Retina (tissue), 1 donor: ENCODE measurements at regions not wholly inside any gene's neighbourhood (a gene's known extent, or its start where the extent isn't known, plus 50 kb on each side); places are given as distances from the start of the nearest gene placed in this dataset.
A peak's percentile ranks its signal among the peaks of the same experiment; 100 is the strongest.
"Not testable (repeated sequence)": the region's sequence is repeated elsewhere in the genome, so short reads cannot be mapped to it uniquely, and the experiment has no call there.

ENCODE experiments used
- DNase-seq: peaks from one replicate; pipeline ENCODE4 v3.0.0-alpha.2; 2016

DNA sequence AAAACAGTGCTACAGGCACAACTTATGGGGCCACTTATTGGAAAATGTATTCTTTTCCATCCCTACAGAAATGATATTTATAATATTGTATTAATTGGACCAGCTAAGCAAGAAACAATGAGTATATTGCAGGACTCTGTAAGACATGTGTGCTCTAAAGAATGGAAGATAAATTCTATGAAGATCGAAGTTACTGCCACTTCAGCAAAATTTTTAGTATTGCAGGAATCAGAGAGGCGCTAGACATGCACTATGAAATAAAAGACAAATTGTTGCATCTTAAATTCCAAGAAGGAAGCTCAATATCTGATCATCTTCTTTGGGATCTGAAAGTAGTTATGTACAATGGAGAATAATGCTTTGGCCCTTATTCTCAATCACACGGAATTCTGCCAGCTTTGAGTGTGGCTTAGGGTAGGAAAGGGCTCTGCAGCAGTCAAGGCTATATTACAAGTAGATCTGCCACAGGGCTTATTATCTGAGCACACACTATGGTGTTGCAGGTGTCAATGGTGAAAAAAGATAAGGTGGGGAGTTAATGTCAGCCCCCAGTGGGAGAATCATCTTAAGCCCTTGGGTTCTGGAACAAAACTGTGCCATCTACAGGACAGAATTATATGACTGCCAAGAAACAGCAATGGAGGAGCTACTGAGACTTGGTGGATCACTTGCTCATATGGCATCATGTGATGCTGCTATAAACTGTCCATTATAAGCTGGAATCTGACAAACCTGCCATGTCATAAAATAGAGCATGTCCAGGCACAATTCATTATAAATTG, 334.0 kb upstream of the NDST3 start:
- DNase-seq, result no peak

DNA sequence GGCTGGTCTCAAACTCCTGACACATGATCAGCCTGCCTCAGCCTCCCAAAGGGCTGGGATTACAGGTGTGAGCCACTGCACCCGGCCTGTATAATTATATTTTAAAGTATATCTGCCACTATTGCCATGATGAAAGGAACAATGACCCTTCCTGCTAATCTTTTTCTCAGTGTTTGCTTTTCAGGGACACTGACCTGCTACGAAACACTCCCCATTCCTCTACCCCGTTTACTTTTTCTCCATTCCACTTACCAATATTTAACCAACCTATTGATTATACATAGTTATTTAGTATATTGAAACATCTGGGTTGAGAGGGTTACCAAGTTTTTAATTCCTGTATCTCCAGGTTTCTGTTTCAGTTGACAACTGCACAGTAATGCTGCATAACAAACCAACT, 331.9 kb upstream of the NDST3 start:
- DNase-seq, result no peak

DNA sequence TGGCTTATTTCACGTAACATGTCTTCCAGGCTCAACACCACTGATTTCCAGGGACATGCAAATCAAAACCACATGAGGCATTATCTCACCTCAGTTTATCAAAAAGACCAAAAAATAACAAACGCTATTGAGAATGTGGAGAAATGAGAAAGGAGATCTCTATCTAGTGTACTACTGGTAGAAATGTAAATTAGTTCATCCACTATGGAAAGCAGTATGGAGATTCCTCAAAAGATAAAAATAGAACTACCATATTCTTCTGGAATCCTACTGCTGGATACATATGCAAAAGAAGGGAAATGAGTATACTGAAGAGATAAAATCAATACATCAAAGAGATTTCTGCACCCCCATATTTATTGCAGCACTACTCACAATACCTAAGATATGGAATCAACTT, 329.6 kb upstream of the NDST3 start:
- DNase-seq, result no peak

DNA sequence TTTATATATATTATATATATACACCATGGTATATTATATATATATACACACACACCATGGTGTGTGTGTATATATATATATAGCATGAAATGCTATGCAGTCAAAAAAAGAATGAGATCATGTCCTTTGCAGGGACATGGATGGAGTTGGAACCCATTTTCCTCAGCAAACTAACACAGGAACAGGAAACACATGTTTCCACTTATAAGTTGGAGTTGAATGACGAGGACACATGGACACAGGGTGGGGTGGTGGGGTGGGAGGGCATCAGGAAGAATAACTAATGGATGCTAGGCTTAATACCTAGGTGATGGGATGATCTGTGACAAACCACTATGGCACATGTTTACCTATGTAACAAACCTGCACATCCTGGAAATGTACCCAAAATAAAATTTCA, 293.6 kb upstream of the NDST3 start:
- DNase-seq, result no peak

DNA sequence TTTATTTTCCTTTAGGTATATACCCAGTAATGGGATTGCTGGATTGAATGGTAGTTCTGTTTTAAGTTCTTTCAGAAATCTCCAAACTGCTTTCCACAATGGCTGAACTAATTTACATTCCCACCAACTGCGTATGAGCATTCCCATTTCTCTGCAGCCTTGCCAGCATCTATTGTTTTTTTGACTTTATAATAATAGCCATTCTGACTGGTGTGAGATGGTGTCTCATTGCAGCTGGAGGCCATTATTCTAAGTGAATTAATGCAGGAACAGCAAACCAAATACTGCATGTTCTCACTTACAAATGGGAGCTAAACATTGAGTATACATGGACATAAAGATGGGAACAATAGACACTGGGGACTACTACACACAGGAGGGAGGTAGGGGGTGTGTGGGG, 288.9 kb upstream of the NDST3 start:
- not testable (repeated sequence) for DNase-seq

DNA sequence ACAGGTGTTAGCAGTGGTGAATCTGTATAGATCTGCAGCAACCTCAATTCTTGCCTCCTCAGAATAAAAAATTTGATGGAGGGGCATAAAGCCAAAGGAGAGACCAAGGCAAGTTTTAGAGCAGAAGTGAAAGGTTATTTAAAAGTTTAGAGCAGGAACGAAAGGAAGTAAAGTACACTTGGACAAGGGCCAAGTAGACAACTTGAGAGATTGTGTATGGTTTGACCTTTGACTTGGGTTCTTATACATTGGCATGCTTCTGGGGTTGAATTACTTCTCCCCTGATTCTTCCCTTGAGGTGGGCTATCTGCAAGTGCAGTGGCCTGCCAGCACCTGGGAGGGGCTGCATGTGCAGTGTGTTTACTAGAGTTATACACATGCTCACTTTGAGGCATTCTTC, 278.8 kb upstream of the NDST3 start:
- no peak for DNase-seq

DNA sequence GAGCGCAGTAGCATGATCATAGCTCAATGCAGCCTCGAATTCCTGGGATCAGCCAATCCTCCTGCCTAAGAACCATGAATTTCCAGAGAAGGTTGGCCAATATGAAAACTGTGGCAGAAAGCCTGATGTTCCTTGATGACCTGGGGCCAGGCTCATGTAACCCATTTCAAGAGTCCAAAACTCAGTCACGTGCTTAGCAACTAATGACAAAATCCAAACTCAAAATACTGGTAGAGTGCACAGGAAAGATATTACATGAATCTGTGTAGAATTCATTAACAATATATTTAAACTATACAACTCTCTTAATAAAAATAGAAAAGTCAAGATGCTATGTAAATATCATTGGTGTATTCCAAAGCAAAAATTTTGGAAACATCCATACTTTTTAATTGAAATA, 265.7 kb upstream of the NDST3 start:
- no peak for DNase-seq

DNA sequence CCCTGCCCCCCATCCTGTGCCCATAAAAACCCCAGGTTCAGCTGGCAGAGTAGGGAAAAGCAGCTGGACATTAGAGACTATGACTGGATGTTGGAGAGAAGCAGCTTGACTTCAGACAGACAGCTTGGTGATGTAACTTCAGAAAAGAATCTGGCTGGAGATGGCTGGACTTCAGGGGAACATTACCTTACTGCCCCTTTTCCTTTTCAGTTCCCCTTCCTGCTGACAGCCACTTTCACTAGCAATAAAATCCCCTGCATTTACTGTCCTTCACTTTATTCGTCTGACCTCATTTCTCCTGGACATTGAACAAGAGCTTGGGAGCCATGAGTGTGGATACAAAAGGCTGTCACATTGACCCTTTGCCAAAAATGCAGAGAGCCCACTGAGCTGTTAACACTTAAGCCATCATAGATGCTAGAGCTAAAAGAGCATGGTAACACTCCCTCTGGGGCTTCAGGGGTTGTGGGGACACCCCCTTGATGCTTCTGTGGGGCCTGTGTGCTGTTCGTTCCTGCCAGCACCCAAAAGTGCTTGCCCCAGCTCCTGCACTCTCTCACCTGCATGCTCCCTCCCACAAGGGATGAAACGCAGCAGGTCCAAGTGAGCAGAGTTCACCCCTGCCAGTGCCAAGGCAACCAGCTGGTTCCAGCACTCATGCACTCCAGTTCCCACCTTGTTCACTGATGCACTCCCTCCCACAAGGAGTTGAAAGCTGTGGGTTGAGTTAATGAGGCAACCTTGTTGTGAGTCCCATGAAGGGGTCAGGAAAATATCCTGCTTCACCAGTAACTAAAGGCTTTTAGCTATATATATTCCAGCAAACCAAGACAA, 263.8 kb upstream of the NDST3 start:
- DNase-seq, result no peak

DNA sequence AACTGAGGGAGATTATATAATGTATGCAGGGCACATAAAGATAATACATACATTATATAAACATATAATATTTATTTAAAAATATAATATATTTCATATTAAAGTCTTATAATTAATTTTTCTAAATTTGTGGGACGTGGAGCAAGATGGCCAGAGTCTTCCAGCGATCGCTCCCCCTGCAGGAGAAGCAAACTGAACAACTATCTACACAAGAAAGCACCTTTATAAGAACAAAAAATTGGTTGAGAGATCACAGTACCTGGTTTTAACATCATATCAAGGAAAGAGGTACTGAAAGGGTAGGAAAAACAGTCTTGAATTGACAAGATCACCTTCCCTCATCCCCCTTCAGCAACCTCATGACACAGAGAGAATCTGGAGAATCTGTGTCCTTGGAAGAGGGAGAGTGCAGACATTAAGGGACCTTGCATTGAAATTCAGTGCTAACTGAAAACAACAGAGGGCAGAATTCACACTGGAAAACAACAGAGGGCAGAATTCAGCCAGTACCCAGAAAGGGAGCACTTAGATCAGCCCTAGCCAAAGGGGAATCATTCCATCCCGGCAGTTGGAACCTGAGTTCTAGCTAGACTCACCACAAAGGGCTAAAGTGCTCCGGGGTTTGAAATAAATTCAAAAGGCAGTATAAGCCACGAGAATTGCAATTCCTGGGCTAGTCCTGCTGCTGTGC, 262.5 kb upstream of the NDST3 start:
- no peak for DNase-seq

DNA sequence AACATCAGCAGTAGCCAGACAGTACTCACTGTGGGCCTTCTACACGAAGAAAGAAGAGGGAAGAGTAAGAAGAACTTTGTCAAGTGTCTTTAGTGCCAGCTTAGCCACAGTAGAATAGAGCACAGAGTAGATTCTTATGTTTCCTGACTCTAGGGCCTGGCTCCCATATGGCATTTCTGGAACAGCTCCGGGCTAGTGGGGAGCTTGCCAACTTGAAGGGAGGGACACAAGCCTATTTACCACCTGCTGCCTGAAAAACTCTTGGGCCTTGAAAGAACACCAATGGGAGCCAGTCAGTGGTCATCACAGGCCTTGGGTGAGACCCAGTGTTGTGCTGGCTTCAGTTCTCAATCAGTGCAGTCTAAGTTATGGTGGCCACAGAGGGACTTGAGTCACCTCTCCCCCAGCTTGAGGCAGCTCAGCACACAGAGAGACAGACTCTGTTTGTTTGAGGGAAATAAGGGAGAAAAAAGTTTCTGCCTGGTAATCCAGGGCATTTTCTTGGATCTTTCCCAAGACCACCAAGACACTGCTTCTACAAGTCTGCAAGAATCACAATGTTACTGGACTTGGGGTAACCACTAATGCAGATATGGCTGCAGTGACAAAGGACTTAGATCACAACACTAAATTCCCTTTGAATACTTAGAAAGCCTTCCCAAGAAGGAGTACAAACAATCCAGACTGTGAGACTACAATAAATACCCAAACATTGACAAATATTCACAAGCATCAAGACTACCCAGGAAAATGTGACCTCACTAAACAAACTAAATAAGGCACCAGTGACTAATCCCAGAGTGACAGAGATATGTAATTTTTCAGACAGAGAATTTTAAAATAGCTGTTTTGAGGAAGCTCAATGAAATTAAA, 261.0 kb upstream of the NDST3 start:
- DNase-seq, result no peak

DNA sequence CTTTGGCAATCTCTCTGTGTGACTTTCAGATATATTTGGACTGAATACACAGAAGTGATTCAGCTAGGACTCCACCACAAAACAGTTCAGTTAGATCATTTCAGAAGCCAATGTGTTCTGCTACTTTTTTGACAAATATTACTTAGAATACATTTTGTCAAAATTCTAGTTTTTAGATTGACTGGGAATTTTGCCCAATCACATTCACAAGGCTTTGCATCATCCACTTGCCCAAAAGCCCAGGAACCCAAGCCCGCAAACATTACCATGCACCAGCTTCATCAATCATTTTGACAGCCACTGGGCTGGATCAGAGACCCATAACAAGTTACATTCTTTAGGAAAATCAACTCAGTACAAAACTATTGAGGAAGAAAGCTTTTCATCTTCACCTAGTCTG, 256.6 kb upstream of the NDST3 start:
- no peak for DNase-seq

DNA sequence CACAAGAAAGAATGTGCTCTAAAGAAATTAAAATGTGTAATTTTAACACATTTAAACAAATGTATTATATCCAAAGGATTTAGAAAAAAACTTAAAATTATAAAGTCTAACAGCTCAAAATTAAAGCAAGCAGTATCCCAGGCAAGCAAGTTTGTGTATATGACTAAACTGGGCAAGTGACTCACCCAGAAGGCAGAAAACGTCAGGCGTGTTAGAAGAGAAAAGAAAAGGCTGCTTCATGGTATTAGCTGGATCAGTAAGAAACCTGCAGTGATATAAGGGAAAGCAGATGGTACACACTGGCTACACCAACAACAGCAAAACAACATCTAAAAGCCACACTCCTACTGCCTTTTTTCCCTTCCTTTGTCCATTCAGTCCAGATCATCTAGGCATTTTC, 250.6 kb upstream of the NDST3 start:
- peak; percentile 28 for DNase-seq

DNA sequence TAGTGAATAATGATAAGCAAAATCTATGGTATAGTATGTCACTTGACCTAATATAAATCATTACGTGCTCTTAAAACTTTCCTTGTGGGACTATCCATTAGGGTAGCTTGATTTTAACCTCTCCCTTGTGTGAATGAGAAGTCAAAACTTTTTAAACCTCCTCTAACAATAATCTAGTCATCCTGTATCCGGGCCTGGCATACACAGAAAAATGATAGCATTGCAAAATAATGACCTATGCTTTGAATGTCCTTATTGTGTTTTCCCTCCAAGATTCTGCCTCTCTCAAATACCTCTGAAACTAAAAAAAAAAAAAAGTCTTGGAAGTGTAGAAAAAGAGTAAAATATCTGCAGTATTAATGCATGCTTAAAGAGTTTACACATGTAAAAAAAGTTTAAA, 250.0 kb upstream of the NDST3 start:
- no peak for DNase-seq

DNA sequence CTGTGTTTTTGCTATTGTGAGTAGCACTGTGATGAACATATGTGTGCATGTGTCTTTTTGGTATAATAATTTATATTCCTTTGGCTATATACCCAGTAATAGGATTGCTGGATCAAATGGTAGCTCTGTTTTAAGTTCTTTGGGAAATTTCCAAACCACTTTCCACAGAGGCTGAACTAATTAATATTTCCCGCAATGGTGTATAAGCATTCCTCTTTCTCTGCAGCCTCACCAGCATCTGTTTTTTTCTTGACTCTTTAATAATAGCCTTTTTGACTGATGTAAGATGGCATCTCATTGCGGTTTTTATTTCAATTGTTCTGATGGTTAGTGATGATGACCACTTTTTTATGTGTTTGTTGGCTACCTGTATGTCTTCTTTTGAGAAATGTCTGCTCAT, 247.7 kb upstream of the NDST3 start:
- no peak for DNase-seq

DNA sequence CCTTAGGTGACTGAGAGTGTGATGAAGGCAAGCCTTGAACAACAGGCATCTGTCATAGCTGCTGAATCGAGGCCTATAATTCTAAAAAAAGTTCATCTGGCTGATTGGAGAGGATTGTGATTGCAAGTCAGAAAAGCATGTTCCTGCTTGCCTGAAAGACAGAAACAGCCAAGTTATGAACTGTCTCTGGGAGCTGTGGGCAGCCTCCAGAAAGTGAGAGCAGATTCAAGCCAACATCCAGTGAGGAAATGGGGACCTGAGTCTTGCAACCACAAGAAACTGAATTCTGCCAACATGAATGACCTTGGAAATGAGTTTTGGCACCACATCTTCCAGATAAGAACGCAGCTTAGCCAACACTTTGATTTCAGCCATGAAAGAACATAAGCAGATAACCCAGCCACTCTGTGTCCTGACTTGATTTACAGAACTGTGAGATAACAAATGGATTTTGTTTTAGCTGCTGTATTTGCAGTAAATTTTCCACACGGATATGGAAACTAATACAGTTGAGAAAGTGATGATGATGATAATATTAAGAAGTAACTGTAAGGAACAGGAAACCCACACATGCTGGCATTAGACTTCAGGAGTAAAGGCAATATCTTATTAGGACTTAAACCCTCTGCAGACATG, 240.3 kb upstream of the NDST3 start:
- no peak for DNase-seq

DNA sequence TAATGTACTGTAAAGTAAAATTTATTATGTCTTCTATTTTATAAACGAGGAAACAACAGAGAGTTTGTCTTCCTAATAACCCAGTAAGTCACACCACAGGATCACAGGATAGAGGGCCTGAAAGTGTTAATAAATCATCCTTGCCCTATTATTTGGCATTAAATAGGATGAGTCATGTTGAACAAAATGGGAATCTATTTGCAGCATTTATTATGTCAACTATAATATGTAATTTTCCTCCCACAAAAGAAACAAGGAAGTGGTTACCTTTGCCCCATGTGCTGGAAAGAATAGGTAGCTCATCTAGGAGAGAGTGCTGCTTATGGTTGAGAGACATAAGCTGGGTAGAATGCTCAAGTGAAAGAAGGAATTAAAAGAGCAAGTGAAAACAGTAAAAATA, 237.6 kb upstream of the NDST3 start:
- DNase-seq, result no peak

DNA sequence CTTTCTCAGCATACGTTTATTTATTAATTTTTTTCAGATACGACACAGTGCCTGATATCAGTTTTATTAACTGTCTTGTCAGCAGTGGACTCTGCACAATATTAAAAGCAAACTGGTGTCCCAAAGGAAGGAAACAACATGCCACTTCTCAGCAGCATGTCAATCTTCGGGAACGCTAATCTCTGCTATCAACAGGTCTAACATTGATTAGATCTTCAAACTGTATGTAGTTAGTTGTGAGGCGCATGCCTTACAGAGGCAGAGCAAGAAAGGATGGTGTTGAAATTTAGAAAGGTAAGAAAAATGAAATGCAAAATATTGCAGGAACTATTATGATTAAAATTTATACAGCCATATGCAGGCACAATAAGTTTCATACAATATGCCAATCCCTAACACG, 233.7 kb upstream of the NDST3 start:
- no peak for DNase-seq

DNA sequence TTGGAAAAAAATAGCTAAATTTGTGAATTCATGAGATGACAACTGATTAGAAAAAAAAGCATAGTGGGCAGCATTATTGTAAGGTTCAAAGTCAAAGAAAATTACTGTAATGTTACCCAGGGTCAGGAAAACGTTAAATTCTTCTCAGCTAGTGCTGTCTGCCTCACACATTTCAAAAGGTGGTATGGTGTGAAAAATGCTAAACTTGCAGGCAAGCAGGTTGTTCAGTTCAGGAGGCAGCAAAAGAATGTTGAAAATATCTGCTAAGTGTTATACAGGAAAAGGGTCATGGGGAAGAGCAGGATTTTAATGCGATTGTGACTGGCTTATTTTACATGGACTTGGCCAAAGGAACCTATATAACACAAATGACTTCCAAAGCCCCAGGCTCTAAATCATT, 232.5 kb upstream of the NDST3 start:
- no peak for DNase-seq

DNA sequence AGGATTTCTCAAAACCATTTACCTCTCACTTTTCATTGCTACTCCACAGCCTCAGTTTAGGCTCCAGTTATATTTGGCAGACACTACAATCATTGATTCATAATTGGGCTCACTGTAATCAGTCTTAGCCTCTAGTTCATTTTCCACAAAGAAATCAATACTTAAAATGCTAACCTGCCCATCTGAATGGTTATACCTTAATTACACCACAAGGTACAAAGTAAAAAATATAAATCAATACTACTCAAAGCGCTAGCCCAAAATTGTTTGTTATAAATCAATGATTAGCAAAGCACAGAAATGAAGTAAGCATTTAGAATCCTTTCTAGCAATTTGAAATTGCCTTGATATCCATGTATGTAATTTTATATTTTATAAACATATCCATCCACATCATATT, 222.6 kb upstream of the NDST3 start:
- DNase-seq, result no peak

DNA sequence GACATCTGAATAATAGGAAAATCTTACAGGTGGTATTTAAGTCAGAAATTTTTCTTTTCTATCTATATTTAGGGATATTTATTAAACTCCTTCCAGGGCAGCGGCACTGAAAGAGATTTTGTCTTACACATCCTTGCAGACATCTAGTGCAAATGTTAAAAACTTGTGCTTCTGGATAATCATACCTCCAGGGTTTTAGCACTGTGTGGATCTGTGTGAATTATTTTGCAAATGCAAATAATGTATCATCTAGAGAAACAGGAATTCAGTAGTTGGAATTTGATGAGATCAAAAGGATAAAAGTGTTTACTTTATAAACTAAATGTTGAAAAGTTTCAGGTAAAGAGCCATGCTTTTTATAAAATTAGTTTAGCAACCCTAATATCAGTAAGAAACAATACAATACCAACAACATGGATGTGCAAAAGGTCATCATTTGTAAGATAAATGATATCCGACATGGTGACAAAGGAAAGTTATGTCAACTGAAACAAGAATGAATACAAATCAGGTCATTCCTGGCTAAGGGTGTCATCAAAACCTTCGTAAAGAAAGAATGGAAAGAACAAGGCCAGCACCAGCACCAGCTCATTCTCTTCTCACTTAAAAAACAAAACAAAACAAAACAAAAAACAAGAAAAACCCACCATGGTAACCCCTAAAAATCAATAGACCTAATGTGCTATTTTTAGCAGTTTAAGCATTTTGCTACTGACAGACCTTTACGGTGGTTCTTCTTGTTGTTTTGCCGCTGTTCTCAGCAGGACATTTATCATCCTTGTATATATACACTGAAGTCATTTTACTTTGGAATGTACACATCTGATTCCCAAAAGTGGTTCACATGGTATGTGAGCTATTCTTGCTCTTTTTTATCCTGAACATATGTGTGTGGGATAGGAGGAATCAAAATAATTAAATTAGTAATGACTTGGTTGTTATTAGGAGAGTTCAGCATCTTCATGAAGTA, 219.7 kb upstream of the NDST3 start:
- peak; percentile 39 for DNase-seq

DNA sequence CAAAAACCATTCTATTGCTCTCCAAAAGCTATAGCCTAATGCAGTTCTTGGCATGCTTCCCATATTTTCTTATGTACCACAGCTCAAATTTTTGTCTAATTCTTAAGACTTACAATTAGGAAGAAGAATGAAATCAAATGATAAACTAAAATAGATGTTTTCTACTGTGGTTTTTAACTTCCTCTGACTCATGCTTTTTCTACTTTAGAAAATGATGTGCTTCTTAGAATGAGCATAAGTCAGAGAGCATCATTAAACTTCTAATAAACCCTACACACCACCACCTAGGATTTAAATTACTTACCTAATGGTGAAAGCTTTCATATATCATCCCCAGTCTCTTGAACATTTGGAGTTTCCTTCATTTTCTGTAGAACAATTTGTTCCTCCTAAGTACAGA, 217.0 kb upstream of the NDST3 start:
- no peak for DNase-seq
